Fibroblast of skin of right quadriceps (primary cell): ENCODE measurements at regions not wholly inside any gene's neighbourhood (a gene's known extent, or its start where the extent isn't known, plus 50 kb on each side); places are given as distances from the start of the nearest gene placed in this dataset.
"Not testable (repeated sequence)": the region's sequence is repeated elsewhere in the genome, so short reads cannot be mapped to it uniquely, and the experiment has no call there.

ENCODE experiments used
- DNase-seq: peaks from one replicate; pipeline ENCODE4 v3.0.0-alpha.2; 2013

- DNase-seq: no peak
These were observed 315.3 kb upstream of the DUSP10 start for GRCh38 chr1:222057162-222057561.

GRCh38 chr1:222054416-222054815 is 312.5 kb upstream of the DUSP10 start:
- no peak for DNase-seq

GRCh38 chr1:222053790-222054294 is 312.0 kb upstream of the DUSP10 start:
- no peak for DNase-seq

- DNase-seq: not testable (repeated sequence)
These were observed 309.4 kb upstream of the DUSP10 start for GRCh38 chr1:222051311-222051710.

GRCh38 chr1:222049661-222050060 is 307.8 kb upstream of the DUSP10 start:
- not testable (repeated sequence) for DNase-seq

GRCh38 chr1:222049176-222049575 is 307.3 kb upstream of the DUSP10 start:
- no peak for DNase-seq

- DNase-seq: peak; percentile 90
These were observed 306.3 kb upstream of the DUSP10 start for GRCh38 chr1:222048094-222048595.

- no peak for DNase-seq
These were observed 305.5 kb upstream of the DUSP10 start for GRCh38 chr1:222047366-222047765.

- no peak for DNase-seq
These were observed 304.9 kb upstream of the DUSP10 start for GRCh38 chr1:222046684-222047263.

GRCh38 chr1:222045786-222046185 is 303.9 kb upstream of the DUSP10 start:
- peak; percentile 74 for DNase-seq

GRCh38 chr1:222045236-222045635 is 303.3 kb upstream of the DUSP10 start:
- no peak for DNase-seq

GRCh38 chr1:222043444-222044292 is 301.8 kb upstream of the DUSP10 start:
- peak; percentile 98 for DNase-seq

GRCh38 chr1:222042120-222042519 is 300.2 kb upstream of the DUSP10 start:
- DNase-seq: peak; percentile 98

GRCh38 chr1:222040955-222041354 is 299.1 kb upstream of the DUSP10 start:
- DNase-seq: no peak

- no peak for DNase-seq
These were observed 298.4 kb upstream of the DUSP10 start for GRCh38 chr1:222040121-222040805.

GRCh38 chr1:222038971-222039370 is 297.1 kb upstream of the DUSP10 start:
- no peak for DNase-seq

GRCh38 chr1:222037720-222038119 is 295.8 kb upstream of the DUSP10 start:
- no peak for DNase-seq

- DNase-seq: peak; percentile 47
These were observed 292.9 kb upstream of the DUSP10 start for GRCh38 chr1:222034790-222035189.

GRCh38 chr1:222033450-222033849 is 291.6 kb upstream of the DUSP10 start:
- no peak for DNase-seq

- no peak for DNase-seq
These were observed 289.4 kb upstream of the DUSP10 start for GRCh38 chr1:222031318-222031717.

- no peak for DNase-seq
These were observed 286.8 kb upstream of the DUSP10 start for GRCh38 chr1:222028676-222029075.

GRCh38 chr1:222028116-222028515 is 286.2 kb upstream of the DUSP10 start:
- no peak for DNase-seq

GRCh38 chr1:222026280-222026679 is 284.4 kb upstream of the DUSP10 start:
- DNase-seq: no peak
